Glutamatergic neuron (in vitro differentiated cells): ENCODE measurements at regions not wholly inside any gene's neighbourhood (a gene's known extent, or its start where the extent isn't known, plus 50 kb on each side); places are given as distances from the start of the nearest gene placed in this dataset.
A peak's percentile ranks its signal among the peaks of the same experiment; 100 is the strongest.
"Not testable (repeated sequence)": the region's sequence is repeated elsewhere in the genome, so short reads cannot be mapped to it uniquely, and the experiment has no call there.

Experiments used
- DNase-seq: peaks from one replicate; pipeline ENCODE4 v3.0.0; 2022
- H3K27ac Mint-ChIP-seq: one replicate; pipeline ENCODE4 v1.8.0; 2020; ENCODE audit warnings: mild to moderate bottlenecking, mixed read lengths, inconsistent platforms; ENCODE audit not compliant: unreplicated experiment
- H3K27me3 Mint-ChIP-seq: one replicate; pipeline ENCODE4 v1.8.0; 2020; ENCODE audit warnings: mild to moderate bottlenecking, moderate library complexity, mixed read lengths, inconsistent platforms; ENCODE audit not compliant: unreplicated experiment
- H3K36me3 Mint-ChIP-seq: one replicate; pipeline ENCODE4 v1.8.0; 2020; ENCODE audit warnings: mild to moderate bottlenecking, mixed read lengths, inconsistent platforms; ENCODE audit not compliant: unreplicated experiment
- H3K4me1 Mint-ChIP-seq: one replicate; pipeline ENCODE4 v1.8.0; 2020; ENCODE audit warnings: mild to moderate bottlenecking, low read depth, mixed read lengths, inconsistent platforms; ENCODE audit not compliant: unreplicated experiment
- H3K4me3 Mint-ChIP-seq: one replicate; pipeline ENCODE4 v1.8.0; 2020; ENCODE audit warnings: mild to moderate bottlenecking, mixed read lengths, inconsistent platforms; ENCODE audit not compliant: unreplicated experiment
- H3K9me3 Mint-ChIP-seq: one replicate; pipeline ENCODE4 v1.8.0; 2020; ENCODE audit warnings: mild to moderate bottlenecking, moderate library complexity, mixed read lengths, inconsistent platforms; ENCODE audit not compliant: unreplicated experiment
- CTCF ChIP-seq: fragments of 200-600 bp; sonication (generic); IDR thresholded peaks from one replicate; pipeline ENCODE4 v1.5.0; 2021; ENCODE audit not compliant: partially characterized antibody, unreplicated experiment

- DNase-seq = no peak
- Mint-ChIP-seq H3K36me3 (no peaks in the 10 kb centered on the region), H3K4me1 (no peaks in the 10 kb centered on the region), H3K27me3 (peaks cover 2% of the 10 kb centered on the region), H3K4me3 (no peak overlapping the region), H3K27ac (no peak overlapping the region), H3K9me3 (no peaks in the 10 kb centered on the region)
- TF ChIP-seq CTCF = no peak
These were observed 58.3 kb upstream of the MOCS2 start for GRCh38 chr5:53167836-53168235.

- no peaks in the 10 kb centered on the region for H3K4me1 Mint-ChIP-seq
- DNase-seq = no peak
- no peaks in the 10 kb centered on the region for H3K36me3 Mint-ChIP-seq
- H3K4me3 Mint-ChIP-seq = no peak overlapping the region
- TF ChIP-seq CTCF = no peak
- H3K9me3 Mint-ChIP-seq = peaks cover 2% of the 10 kb centered on the region
- peaks cover 2% of the 10 kb centered on the region for H3K27me3 Mint-ChIP-seq
- no peak overlapping the region for H3K27ac Mint-ChIP-seq
These were observed 60.4 kb upstream of the MOCS2 start for GRCh38 chr5:53169933-53170332.

GRCh38 chr5:53170746-53171349, 61.3 kb upstream of the MOCS2 start:
- H3K9me3 Mint-ChIP-seq = peaks cover 2% of the 10 kb centered on the region
- H3K36me3 Mint-ChIP-seq = no peaks in the 10 kb centered on the region
- peaks cover 2% of the 10 kb centered on the region for H3K27me3 Mint-ChIP-seq
- peak; percentile 46 for TF ChIP-seq CTCF
- DNase-seq = no peak
- H3K27ac Mint-ChIP-seq = no peak overlapping the region
- no peaks in the 10 kb centered on the region for H3K4me1 Mint-ChIP-seq
- no peak overlapping the region for H3K4me3 Mint-ChIP-seq

- H3K27ac Mint-ChIP-seq, H3K27me3 Mint-ChIP-seq, H3K4me1 Mint-ChIP-seq, DNase-seq, H3K4me3 Mint-ChIP-seq, H3K9me3 Mint-ChIP-seq, H3K36me3 Mint-ChIP-seq: not testable (repeated sequence)
These were observed 62.5 kb upstream of the MOCS2 start for GRCh38 chr5:53172073-53172472.

- no peak overlapping the region for H3K27ac Mint-ChIP-seq
- H3K4me1 Mint-ChIP-seq = no peaks in the 10 kb centered on the region
- no peak for TF ChIP-seq CTCF
- no peaks in the 10 kb centered on the region for H3K36me3 Mint-ChIP-seq
- peaks cover 2% of the 10 kb centered on the region for H3K27me3 Mint-ChIP-seq
- no peak for DNase-seq
- no peak overlapping the region for H3K4me3 Mint-ChIP-seq
- H3K9me3 Mint-ChIP-seq = peaks cover 2% of the 10 kb centered on the region
These were observed 63.1 kb upstream of the MOCS2 start for GRCh38 chr5:53172630-53173029.
